ENCODE measurements at regions not wholly inside any gene's neighbourhood (a gene's known extent, or its start where the extent isn't known, plus 50 kb on each side); places are given as distances from the start of the nearest gene placed in this dataset.

DNA sequence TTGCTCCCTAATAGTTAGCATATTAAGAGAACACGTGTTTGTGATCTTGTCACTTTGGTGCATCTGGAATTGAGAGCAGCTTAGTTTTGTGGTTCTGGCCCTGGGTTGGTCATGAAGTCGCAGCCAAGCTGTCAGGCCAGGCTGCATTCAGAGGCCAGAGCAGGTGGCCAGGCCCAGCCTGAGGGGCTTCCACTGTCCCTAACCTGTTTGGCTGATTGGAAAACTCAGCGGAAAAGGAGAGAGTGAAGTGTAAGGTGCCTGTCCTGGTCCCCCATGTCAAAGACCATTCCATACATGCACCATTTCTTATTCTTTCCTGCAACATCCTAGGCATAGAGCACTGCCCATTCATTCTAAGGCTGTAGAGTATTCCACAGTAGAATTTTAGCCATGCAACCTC is 111.5 kb upstream of the IGLL5 start:
- TF ChIP-seq POLR2A (IDR thresholded peaks at IDR 0.05; ENCODE audit: extremely low read depth, insufficient read length) = no peak
- TF ChIP-seq CTCF (IDR thresholded peaks at IDR 0.05; ENCODE audit: low read depth, low read length) = no peak
- no peak for TF ChIP-seq MAX (IDR thresholded peaks at IDR 0.05; ENCODE audit: low read depth, low read length)
